Mesendoderm (in vitro differentiated cells): ENCODE measurements at regions not wholly inside any gene's neighbourhood (a gene's known extent, or its start where the extent isn't known, plus 50 kb on each side); places are given as distances from the start of the nearest gene placed in this dataset. TPM values are rescaled to one million over a fixed set of nuclear protein-coding genes. Genes with fewer than 3 reads are reported as not detected.
"Not testable (repeated sequence)": the region's sequence is repeated elsewhere in the genome, so short reads cannot be mapped to it uniquely, and the experiment has no call there.

Experiments used
- DNase-seq: peaks from one replicate; pipeline ENCODE4 v3.0.0; 2013
- H2AK5ac ChIP-seq: 2 replicates; pipeline ENCODE4 v1.6.1; 2013; ENCODE audit warnings: low read length, inconsistent platforms
- H2BK120ac ChIP-seq: 2 replicates; pipeline ENCODE4 v1.6.1; 2013; ENCODE audit warnings: low read depth, mild to moderate bottlenecking, low read length, moderate library complexity, mixed read lengths
- H2BK15ac ChIP-seq: replicated peaks from 2 replicates; pipeline ENCODE4 v1.6.1; 2013; ENCODE audit warnings: low read depth, mild to moderate bottlenecking, moderate library complexity
- H2BK5ac ChIP-seq: 2 replicates; pipeline ENCODE4 v1.6.1; 2013; ENCODE audit warnings: low read length, inconsistent platforms
- H3K18ac ChIP-seq: 2 replicates; pipeline ENCODE4 v1.6.1; 2013; ENCODE audit warnings: mild to moderate bottlenecking, low read length, mixed read lengths
- H3K23ac ChIP-seq: one replicate; pipeline ENCODE4 v1.6.1; 2013; ENCODE audit warnings: low read length
- H3K27ac ChIP-seq: 2 replicates; pipeline ENCODE4 v1.5.1; 2013; ENCODE audit warnings: low read depth, mild to moderate bottlenecking, inconsistent platforms, low read length, moderate library complexity
- H3K27me3 ChIP-seq: 2 replicates; pipeline ENCODE4 v1.6.1; 2013; ENCODE audit warnings: low read length, control low read depth, mild to moderate bottlenecking, inconsistent platforms; ENCODE audit not compliant: insufficient read depth, poor library complexity
- H3K36me3 ChIP-seq: 2 replicates; pipeline ENCODE4 v1.6.1; 2013; ENCODE audit warnings: low read length, inconsistent platforms; ENCODE audit not compliant: control insufficient read depth, insufficient read depth
- H3K4ac ChIP-seq: one replicate; pipeline ENCODE4 v1.6.1; 2013; ENCODE audit warnings: low read depth, mild to moderate bottlenecking, low read length, moderate library complexity
- H3K4me1 ChIP-seq: 2 replicates; pipeline ENCODE4 v1.6.1; 2013; ENCODE audit warnings: low read depth, low read length, inconsistent platforms; ENCODE audit not compliant: control insufficient read depth
- H3K4me2 ChIP-seq: 2 replicates; pipeline ENCODE4 v1.6.1; 2013; ENCODE audit warnings: low read length
- H3K4me3 ChIP-seq: 2 replicates; pipeline ENCODE4 v1.5.1; 2013; ENCODE audit warnings: mild to moderate bottlenecking, low read length
- H3K56ac ChIP-seq: one replicate; pipeline ENCODE4 v1.6.1; 2013; ENCODE audit warnings: low read length
- H3K79me1 ChIP-seq: 2 replicates; pipeline ENCODE4 v1.6.1; 2013; ENCODE audit warnings: low read length, inconsistent platforms
- H3K79me2 ChIP-seq: 2 replicates; pipeline ENCODE4 v1.6.1; 2013; ENCODE audit warnings: mild to moderate bottlenecking, low read length; ENCODE audit not compliant: control insufficient read depth, insufficient read depth
- H3K9ac ChIP-seq: 2 replicates; pipeline ENCODE4 v1.6.1; 2013; ENCODE audit warnings: low read length, inconsistent platforms
- H4K5ac ChIP-seq: one replicate; pipeline ENCODE4 v1.6.1; 2013; ENCODE audit warnings: low read length
- H4K8ac ChIP-seq: one replicate; pipeline ENCODE4 v1.6.1; 2013; ENCODE audit warnings: low read depth, mild to moderate bottlenecking, control low read depth, low read length, moderate library complexity
- WGBS: extraction: QIAGEN DNeasy Blood & Tissue Kit; methylation state at CpG from one replicate; pipeline ENCODE4 v1.1.7; 2013; ENCODE audit warnings: low lambda C conversion rate, missing lambda C conversion rate; ENCODE audit not compliant: insufficient coverage; ENCODE audit errors: extremely low coverage; 5-methylcytosine and 5-hydroxymethylcytosine counted together
- small RNA-seq: library from polyadenylated mRNA; stranded (forward); fragments of <200 nt; extraction: miRNeasy Mini kit (QIAGEN cat#:217004); gene quantifications from one replicate; pipeline ENCODE3, GENCODE V24; 2013; ENCODE audit not compliant: insufficient read depth

DNA sequence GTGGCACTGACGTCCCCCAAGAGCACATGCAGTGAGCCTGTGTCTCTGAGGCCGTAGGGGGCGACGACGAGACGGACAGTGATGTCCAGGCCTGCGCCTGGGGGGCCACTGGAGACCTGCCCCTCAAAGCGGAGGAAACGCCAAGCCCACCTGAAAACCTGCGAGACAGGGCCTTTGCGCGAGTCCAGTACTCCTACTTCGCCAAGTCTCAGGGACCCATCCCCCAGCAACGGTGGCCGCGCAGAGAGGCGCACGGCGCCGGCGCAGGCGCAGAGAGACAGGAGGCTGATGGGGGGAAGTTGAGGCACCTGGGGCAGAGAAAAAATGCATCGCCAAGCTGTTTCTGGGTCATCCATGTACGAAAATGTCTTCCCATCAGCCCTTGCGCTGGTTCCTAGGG lies 1580.6 kb downstream of the FOXD4L5 start:
- not testable (repeated sequence) for H2BK120ac ChIP-seq, H3K79me1 ChIP-seq, DNase-seq, H3K79me2 ChIP-seq, H3K4me3 ChIP-seq, H3K9ac ChIP-seq, H3K23ac ChIP-seq, H3K18ac ChIP-seq, H3K4ac ChIP-seq, H3K56ac ChIP-seq, H3K27me3 ChIP-seq, H2BK15ac ChIP-seq, H3K4me1 ChIP-seq, H4K8ac ChIP-seq, H2AK5ac ChIP-seq, H3K27ac ChIP-seq, H2BK5ac ChIP-seq, H4K5ac ChIP-seq, H3K36me3 ChIP-seq, H3K4me2 ChIP-seq
- WGBS, result no CpG with 5 or more reads among the region's 25 CpGs

GRCh38 chr9:63703670-63704069 lies 1581.3 kb downstream of the FOXD4L5 start:
- WGBS, result no CpG with 5 or more reads among the region's 38 CpGs
- not testable (repeated sequence) for H3K56ac ChIP-seq, H2AK5ac ChIP-seq, DNase-seq, H2BK5ac ChIP-seq, H2BK15ac ChIP-seq, H3K27ac ChIP-seq, H3K4me1 ChIP-seq, H4K5ac ChIP-seq, H3K18ac ChIP-seq, H3K79me2 ChIP-seq, H3K4me2 ChIP-seq, H3K79me1 ChIP-seq, H3K4me3 ChIP-seq, H3K27me3 ChIP-seq, H3K36me3 ChIP-seq, H3K4ac ChIP-seq, H3K23ac ChIP-seq, H2BK120ac ChIP-seq, H3K9ac ChIP-seq, H4K8ac ChIP-seq

DNA sequence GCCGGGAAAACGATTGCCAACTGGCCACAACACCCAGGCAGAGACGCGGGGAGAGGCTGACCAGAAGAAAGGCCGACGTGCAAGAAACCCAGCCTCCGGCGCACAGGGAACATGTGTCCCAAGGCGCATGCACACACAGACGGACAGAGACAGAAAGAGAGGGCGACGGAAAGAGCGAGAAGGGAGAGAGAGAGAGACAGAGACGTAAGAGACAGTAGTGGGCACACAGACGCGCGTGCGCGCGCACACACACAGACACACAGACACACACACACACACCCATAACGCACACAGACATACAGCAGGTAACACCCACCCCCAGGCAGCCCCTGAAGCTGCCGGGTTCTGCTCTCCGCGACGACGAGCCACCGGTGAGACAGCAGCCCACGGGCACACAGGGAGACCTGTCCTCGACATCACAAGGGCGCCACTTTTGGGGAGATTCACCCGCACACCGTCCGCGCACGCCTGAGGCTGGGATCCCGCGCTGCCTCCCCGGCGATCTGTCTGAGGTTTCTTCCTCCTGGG lies 1581.8 kb downstream of the FOXD4L5 start:
- not testable (repeated sequence) for H3K4me1 ChIP-seq, H3K79me1 ChIP-seq, H4K8ac ChIP-seq, H3K18ac ChIP-seq, H3K56ac ChIP-seq, H3K4me2 ChIP-seq, H3K23ac ChIP-seq, H3K4ac ChIP-seq, H3K27ac ChIP-seq, DNase-seq, H3K4me3 ChIP-seq, H3K9ac ChIP-seq, H2BK15ac ChIP-seq, H2BK120ac ChIP-seq, H3K36me3 ChIP-seq, H4K5ac ChIP-seq, H3K27me3 ChIP-seq, H2AK5ac ChIP-seq, H3K79me2 ChIP-seq, H2BK5ac ChIP-seq
- WGBS, result no CpG with 5 or more reads among the region's 39 CpGs

Small RNAs in the stretch of these regions (small RNA-seq; reads per million reads assigned to genes)
- gene MIR4477B, result not detected
- not detected for gene PTGER4P3
- gene RNA5SP284, result not detected
